ENCODE measurements at regions not wholly inside any gene's neighbourhood (a gene's known extent, or its start where the extent isn't known, plus 50 kb on each side); places are given as distances from the start of the nearest gene placed in this dataset.

DNA sequence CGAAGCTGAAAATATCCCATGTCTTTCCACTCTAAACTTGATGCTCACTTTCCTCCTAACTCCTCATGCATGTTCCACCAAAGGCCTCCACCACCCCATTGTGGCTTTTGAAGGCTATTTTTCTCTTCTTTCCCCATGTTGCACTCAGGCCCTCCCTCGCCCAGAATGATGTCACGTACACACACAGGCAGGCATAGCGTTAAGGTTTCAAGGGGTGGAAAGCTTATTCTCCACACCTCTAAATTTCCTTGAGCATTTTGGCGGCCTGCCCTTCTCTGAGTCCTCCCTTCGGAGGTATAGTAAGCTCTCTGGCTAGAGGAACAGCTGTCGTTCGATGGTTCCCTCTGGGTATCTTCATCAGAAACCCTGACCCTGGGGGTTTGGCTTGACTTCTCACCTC is 673.5 kb downstream of the ACTL7B start:
- in situ Hi-C loops (cut with MboI; ENCODE audit: low sequenced_read_pairs): no loop called here

DNA sequence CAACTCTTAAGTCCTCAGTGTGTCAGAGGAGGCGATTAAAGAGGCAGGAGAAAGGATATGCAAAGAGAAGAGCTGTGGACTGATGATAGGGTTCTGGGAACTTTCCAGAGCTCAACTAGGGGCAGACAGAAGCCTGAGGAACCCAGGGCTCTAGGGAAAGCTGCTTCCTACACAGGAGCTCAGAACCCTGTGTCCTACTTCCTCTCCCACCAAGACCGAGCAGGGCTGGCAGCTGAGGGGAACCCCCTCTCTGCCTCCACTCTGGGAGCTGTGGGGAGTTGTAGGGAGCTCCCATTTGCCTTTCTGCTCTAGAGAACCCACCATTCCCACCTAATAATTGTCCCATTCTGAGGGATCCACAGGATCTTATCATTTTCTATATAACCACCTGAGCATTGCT is 674.3 kb downstream of the ACTL7B start:
- in situ Hi-C loops (cut with MboI; ENCODE audit: low sequenced_read_pairs): no loop called here

DNA sequence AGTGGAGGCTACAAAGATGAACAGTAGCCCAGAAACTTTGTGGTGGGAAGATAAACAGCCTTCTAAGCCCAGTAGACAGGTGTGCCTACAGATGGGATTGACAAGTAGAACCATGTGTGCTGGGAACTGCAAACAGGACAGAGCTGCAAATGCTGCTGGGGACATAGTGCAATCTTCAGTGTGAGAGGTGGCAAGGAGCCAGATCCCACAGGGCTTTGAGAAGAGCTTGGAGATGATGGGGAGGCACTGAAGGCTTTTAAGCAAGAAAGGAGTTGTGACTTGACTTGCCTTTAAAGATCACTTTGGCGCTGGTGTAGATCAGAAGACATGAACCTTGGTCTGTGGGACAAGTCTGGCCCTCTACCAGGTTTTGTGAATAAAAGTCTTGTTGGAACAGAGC is 675.2 kb downstream of the ACTL7B start:
- in situ Hi-C loops (cut with MboI; ENCODE audit: low sequenced_read_pairs): no loop called here

DNA sequence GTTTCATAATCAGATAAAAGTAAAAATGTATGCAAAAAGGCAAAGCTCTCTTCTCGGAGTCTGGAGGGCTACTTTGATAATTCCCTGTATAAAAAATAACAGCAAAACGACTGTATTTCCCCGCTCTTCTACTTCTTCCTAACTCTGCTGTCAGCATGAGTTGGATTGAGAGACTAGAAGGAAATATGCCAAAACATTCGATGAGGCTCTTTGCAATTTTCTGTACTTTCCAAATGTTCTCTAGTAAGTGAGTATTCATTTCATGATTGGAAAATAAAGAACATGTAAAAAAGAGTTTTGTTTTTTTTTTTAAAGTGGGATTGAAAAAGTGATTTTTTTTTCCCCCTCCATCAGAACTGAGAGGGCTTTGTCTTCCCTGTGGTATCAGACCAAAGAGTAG is 677.5 kb downstream of the ACTL7B start:
- in situ Hi-C loops (cut with MboI; ENCODE audit: low sequenced_read_pairs): no loop called here

DNA sequence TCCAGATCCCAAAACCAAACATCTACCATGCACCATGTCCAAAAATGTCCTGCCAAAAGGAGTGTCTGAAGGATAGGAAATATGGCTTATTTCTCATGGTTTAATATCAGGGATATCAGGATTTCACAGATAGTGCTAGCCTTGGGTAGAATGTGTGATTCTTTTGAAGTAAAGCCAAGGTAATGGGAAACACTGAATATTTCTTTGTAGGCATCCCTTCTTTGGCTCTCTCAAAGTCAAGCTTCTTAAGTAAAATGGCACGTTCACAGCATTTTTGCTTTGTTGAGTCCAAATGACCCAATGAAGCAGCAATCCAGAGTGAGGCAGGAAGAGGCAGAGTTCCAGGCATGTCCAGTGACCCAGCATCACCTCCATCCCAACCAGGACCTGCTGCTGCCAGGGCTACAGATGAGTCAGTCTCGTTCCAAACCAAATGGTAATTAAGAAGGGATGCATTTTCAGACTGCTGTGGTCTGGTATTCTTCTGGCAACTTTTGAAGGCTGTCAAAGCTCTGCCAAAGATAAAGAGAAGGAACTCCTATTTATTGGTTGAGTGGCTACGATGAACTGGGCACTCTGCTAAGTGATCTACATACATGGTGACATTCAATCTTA is 678.8 kb upstream of the KLF4 start:
- in situ Hi-C loops (cut with MboI; ENCODE audit: low sequenced_read_pairs): no loop called here

DNA sequence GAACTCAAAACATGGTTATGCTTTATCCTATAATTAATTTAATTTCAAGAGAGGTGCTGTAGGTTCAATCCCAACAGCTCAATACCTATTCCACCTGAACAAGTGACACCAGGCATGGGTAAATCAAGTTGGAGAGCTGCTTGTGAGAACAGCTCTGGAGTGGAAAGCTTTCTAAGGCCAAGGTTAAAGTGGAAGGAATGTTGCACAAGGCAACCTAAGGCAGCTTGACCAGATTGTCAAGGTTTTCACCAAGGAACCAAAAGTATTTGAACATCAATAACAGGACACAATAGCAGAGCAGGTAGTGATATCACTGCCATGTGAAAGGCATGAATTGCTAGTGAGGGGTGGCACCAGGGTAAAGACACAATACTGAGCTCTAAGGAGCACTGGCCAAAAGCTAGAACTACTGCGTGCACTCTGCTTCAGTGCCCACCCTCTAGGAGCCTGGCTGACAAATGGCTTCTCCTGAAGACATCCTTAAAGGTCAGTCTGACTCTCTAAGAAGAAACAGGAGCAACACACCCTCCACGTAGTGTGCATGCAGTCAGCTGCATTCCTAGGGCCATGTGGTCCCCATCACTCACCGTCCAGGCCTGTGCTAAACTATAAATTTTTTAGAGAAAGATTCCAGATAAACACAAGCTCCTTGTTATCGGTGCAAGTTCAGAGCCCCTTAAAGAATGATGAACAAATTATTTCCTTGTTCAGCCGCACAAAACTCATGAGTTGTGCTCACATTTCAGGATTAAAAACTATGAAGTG is 677.7 kb upstream of the KLF4 start:
- in situ Hi-C loops (cut with MboI; ENCODE audit: low sequenced_read_pairs): no loop called here

DNA sequence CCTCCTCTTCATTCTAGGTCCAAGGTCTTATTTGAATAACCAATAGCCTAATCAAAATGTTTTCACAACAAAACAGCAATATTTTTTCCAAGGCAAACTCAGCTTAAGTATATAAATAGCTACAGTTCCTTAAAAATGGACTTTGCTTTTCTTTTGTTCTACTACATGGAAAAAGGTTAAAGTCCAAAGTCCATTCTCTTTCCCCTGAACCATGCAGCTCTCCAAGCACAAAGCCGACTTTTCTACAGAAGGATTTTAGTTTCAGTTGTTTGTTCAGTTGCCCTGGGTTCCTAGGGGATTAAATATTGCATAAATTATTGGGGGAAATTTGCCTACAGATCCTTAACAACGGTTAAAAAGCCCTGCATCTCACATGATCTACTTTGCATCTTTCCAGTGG is 677.0 kb upstream of the KLF4 start:
- in situ Hi-C loops (cut with MboI; ENCODE audit: low sequenced_read_pairs): no loop called here

DNA sequence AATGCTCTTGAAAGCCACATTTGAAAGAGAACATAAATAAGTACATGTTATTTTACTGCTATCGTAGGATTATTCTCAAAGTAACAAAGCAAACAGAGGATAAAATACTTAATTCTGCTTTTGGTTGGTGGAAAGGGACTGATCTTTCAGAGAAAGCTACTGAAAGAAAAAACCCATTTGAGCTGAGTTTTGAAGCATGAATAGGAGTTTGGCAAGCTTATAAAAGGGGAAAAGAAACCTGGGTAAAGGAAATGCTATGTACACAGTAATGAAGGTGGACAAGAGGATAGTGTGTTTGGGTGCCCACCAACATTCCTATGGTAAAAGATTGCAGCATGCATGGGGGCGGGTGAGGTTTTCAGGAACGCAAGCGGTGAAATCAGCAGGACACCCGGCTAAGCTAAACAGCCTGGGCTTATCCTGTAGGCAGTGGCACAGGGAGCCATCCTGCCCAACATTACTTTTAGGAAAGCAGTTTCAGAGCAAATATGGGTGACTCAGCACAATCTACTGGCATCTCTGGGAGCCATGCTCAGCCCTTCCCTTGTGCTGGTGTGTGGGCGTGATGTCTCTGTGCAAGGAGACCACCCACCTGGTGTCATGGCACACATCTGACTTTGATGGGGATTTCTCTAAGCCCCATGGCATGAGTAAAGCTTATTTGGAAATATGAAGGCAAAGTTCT is 673.9 kb upstream of the KLF4 start:
- in situ Hi-C loops (cut with MboI; ENCODE audit: low sequenced_read_pairs): no loop called here

DNA sequence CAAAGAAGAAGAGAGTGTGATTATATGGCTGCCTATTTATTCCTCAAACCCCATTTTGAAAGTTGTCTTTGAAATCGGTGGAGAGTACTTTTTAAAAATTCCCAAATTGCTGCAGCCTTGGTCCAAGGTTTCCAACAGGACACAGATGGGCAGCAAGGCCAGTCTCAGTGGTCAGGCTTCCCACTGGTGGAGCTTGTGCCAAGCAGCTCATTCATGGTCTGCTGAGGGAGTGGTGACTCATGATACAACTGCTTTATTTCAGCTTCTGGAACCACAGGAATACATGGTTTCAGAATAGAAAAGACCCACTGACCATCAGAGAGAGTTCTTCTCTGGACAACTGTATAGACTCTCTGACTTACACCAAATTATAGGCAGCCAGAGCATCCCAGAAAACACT is 673.1 kb upstream of the KLF4 start:
- in situ Hi-C loops (cut with MboI; ENCODE audit: low sequenced_read_pairs): no loop called here

DNA sequence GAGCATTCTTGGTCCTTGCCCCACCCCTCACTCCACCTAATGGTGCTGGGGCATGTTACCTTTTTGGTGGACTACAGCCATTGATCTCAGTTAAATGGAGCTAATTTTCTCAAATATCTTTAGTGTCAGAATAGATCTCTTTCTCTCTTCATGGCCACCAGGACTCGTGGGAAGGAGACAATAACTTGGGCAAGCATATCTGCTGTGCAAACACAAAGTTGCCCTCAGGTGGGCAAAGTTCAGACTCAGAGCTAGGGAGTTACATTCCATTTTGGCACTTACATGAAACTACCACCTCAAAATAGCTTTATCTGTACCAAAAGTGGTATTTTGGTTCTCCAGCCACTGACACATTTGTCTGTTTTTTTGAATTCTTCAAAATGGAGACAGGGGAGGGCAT is 671.9 kb upstream of the KLF4 start:
- in situ Hi-C loops (cut with MboI; ENCODE audit: low sequenced_read_pairs): no loop called here

DNA sequence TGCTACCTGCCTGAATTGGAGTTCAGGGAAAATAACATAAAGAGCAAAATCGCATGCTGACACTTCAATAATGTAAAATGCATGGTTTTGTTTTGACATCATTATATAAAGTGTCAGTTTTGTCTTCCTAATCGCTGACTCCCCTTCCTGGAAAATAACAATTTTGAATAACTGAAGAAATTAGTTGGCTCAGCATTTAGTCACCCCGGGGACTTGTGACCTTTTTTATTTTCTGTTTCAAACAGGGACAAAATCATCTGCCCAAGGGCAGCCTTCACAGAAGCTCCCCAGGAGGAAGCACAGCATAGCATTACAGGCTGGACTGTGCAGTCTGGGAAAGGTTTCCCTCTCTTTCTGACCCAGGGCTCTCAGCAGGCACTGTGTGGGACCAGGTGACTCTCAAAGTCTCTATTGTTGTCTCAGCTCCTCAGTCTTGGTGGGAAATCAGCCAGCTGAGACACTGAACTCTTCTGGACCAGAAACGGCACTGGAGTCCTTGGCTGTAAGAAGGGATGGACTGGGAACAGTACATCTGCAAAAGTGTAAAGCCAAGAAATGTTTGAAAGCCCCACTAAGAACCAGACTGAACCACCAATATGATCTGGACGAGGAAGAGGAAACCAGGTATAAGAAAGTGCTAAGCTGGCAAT is 671.3 kb upstream of the KLF4 start:
- in situ Hi-C loops (cut with MboI; ENCODE audit: low sequenced_read_pairs): no loop called here

DNA sequence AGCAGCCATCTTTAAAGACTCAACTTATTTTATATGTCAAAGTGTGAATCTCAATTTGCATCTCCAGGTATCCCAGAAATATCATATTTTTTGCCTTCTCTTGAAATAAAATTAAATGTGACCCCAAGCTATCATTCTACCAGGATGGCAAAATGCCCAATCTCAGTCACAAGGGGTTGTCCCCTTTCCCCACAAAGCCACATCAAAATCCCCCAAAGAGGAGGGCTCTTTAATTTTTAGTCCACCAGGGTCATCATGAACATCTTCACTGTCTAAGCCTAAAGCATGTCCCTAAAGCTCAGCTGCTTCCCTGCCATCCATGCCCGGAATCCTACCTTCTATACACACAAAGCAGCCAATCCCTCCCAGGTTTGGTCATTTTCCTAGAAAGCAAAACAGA is 670.5 kb upstream of the KLF4 start:
- in situ Hi-C loops (cut with MboI; ENCODE audit: low sequenced_read_pairs): no loop called here

DNA sequence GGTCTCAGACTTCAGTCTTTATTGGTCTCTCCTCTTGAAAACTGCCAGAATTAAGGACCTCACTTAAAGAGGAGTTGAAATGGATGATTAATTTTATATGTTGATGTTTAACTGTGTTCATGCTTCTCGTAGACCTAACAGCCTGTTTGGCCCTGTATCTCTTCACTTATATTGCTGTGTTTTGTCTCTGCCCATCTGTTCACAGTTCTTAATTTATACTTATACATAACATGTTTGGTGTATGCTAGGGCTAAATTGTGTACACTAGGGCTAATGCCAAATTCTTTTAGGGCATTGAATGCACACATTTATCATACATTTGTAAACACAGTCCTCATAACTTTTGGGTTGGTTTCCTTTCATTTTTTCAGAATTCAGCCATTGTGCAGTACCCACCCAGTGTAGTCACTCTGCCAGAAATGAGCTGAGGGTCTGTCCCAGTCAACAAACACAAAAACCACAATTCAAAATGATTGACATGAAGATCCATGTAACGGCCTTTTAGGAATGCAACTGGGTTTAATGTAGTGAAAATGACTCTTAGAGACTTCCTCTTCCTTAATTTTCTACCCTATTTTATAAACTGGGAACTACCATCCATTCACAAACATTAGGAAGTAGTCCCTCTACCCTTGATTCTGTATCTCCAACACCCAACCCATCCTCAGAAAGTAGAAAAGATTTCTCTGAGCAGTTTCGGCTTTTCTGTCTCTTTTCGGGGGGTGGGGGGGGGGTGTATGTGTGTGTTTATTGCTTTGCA is 668.8 kb upstream of the KLF4 start:
- in situ Hi-C loops (cut with MboI; ENCODE audit: low sequenced_read_pairs): no loop called here

DNA sequence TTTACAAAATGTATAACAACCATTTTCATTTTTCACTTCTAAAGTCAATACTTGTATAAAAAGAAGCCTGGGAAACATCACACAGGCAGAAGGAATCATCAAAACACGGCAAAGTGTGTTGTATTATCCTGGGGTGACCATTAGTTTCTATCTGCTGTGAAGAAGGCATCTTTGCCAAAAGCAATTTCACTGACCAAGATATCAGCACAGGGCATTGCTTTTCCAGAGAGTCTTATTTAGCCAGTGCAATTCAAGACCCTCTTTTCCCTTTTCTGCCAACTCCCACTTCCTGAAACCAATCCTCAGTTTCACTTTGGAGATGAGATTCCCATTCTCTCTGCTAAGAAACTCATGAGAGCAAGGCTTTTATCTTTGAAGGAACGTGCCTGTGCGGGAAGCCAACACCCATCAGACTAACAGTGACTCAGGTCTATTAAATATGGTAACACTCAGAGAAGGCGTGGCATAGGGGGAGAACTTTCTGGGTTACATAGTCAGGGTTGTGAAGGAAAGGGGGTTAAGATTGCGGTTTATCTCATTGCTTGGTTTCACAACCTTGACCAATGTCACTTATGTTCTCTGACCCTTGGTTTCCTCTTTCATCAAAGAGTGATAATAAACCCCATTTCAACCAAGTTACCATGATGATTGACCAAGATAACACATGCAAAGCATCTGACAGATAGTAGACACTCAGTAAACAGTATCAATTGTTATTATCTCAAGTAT is 666.9 kb upstream of the KLF4 start:
- in situ Hi-C loops (cut with MboI; ENCODE audit: low sequenced_read_pairs): no loop called here

DNA sequence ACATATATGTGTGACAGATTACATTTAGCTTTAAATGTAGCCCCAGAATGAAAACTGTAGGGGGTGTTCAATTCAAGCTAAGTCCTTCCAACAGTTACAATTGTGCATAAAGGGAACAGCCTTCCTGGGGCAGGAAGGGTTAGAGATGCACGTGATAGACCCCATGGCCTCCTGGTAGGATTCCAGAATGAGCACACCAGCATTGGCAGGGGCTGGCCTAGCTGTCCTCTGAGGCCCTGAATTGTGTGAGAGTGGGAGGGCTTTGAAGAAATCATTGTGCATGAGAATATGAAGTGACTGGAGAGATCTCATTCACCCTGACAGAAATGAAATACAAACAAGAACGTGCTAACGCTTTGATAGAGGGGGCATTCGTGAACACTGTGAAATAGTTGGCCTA is 663.8 kb upstream of the KLF4 start:
- in situ Hi-C loops (cut with MboI; ENCODE audit: low sequenced_read_pairs): no loop called here

DNA sequence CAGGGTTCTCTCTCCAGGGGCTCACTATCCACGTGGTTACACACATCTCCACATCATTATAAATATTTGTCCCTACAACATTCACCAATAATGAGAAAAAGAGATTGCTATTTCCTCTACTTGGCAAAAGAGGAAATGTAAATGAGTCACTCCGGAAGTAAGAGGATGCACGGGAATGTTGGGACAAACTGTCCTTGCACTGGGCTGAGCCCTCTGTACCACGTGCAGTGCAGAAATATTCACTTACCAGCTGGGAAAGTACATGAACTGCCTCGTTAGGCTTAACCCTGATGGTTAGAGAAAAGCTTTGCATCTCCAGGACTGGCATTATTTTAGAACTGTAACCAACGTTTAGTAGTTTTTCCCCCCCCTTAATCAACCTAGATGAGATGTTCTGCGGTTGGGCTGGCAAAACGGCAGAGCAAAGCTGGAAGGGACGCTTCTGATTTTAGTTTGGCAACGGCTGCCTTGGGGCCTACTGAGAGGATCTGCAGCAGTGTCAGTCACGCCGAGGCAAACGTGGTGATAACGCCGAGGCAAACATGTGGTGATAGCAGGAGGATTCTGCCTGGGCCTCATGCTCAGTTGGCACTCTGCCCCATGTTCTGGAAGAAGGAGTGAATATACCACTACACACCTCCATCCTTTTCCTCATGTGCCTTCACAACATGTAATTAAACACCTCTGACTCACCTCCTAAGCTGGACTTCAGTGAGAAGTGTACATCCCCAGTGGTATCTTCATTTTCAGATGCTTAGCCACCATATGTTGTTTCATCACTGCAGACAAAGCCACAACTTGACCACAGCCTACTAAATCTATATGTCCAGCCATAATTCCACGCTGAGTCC is 661.4 kb upstream of the KLF4 start:
- in situ Hi-C loops (cut with MboI; ENCODE audit: low sequenced_read_pairs): no loop called here

DNA sequence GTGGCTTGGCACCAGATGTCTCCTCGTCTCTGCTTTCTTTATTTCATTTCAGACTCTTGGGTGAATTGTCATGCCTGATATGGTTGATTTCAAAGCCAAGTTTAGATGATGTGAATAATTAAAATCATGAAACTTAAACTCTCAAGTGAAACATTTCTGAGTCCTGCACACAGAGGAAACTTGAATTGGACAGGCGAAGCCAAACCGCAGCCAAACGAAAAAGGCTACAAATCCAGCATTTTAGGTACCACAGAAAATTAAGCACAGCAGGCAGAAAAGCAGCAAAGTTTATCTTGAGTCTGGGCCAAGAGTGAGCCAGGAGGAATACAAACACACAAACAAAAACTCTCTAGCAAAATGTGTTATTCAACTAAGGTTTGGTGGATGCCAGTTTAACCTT is 659.8 kb upstream of the KLF4 start:
- in situ Hi-C loops (cut with MboI; ENCODE audit: low sequenced_read_pairs): no loop called here

DNA sequence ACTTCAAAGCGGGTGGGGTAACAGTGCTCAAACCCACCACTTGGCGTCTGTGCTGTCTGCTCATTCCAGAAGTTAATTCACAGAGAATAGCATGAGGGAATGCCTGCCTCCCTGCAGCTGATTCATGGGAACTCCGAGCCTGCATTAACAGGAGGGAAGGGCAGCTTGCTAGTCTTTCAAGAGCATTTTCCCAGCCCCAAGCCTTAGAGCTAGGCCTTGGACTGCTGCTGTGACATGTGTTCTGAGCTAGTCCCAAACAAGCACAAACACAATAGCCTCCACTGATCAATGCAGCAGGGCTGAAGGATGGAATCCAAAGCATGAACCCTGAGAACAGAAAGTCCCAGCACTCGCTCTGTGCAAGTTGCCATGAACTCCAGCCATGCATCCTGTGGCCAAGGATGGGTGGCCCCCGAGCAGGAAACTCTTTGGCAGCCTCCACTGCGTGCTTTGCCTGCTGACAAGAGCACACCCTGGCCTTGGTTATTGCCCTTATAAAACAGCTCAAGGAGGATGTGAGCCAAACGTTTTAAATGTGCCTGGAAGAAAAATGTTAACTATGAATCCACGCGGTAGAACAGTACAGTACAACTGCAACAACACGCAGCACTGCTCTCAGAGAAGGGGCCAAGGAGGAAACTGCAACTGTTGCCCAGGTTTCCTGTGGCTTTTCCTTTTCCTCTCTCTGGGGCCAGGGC is 653.1 kb upstream of the KLF4 start:
- in situ Hi-C loops (cut with MboI; ENCODE audit: low sequenced_read_pairs): no loop called here

DNA sequence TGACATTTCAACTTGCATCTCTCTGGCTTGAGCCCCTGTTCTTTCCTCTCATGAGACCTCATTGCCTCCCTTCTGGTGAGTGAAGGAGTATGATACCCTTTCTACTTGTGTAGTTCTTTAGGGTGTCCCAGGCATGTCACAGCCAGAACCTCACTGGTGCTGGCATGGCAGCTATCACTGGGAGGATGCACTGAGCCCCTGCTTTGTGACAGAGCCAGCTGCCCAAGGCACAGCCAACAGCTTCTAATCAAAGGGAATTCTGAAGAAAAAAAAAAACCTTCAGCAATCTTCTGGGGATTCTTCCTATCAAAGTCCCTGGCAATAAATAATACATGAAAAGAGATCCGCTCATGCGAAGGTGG is 652.6 kb upstream of the KLF4 start:
- in situ Hi-C loops (cut with MboI; ENCODE audit: low sequenced_read_pairs): no loop called here
